GM12872 (cell line): ENCODE measurements at regions not wholly inside any gene's neighbourhood (a gene's known extent, or its start where the extent isn't known, plus 50 kb on each side); places are given as distances from the start of the nearest gene placed in this dataset.

Source experiments
- TF ChIP-seq, protein P1 (sequence below): IDR thresholded peaks from 3 replicates; pipeline ENCODE4 v1.5.1; 2011; ENCODE audit warnings: low read depth, mild to moderate bottlenecking, low read length, moderate library complexity; ENCODE audit not compliant: insufficient read depth

DNA sequence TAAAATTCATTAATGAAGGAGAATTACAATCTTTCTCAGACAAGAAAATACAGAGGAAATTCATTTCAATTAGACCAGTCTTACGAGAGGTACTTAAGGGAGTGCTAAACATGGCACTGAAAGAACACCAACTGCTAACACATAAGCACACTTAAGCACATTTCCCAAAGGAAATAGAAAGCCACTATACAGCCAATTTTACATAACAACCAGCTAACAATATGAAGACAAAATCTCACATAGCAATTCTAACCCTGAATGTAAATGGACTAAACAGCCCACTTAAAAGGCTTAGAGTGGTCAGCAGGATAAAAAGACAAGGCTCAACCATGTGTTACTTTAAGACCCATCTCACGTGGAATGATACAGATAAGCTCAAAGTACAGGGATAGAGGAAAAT is 339.5 kb upstream of the LUZP2 start:
- TF ChIP-seq, protein P1, sequence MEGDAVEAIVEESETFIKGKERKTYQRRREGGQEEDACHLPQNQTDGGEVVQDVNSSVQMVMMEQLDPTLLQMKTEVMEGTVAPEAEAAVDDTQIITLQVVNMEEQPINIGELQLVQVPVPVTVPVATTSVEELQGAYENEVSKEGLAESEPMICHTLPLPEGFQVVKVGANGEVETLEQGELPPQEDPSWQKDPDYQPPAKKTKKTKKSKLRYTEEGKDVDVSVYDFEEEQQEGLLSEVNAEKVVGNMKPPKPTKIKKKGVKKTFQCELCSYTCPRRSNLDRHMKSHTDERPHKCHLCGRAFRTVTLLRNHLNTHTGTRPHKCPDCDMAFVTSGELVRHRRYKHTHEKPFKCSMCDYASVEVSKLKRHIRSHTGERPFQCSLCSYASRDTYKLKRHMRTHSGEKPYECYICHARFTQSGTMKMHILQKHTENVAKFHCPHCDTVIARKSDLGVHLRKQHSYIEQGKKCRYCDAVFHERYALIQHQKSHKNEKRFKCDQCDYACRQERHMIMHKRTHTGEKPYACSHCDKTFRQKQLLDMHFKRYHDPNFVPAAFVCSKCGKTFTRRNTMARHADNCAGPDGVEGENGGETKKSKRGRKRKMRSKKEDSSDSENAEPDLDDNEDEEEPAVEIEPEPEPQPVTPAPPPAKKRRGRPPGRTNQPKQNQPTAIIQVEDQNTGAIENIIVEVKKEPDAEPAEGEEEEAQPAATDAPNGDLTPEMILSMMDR = no peak

DNA sequence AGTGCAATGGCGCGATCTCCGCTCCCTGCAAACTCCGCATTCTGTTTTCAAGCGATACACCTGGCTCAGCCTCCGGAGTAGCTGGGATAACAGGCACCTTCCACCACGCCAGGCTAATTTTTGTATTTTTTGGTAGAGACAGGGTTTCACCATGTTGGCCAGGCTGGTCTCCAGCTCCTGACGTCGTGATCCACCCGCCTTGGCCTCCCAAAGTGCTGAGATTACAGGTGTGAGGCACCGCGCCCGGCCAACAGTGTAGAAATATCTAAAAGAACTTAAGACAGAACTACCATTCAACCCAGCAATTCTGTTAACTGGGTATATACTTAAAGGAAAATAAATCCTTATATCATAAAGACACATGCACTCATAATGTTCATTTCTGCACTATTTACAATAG is 335.3 kb upstream of the LUZP2 start:
- TF ChIP-seq, protein P1 = no peak

DNA sequence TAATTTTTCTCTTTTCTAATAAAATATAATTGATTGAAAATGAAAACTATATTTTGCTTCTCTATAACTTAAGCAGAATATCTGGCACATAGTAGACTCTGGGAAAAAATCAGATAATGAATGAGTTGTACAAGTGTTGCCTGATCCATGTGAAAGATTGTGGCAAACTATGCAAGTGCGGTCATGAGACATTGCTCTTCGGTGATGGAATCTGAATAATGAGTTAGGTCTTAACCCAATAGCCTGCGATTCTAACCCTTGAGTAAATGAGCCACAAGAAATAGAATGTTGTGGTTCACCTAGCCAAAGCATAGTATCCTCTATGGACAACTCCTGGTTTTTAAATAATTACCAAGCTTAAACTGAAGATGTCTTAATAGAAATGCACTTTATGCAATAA is 333.7 kb upstream of the LUZP2 start:
- TF ChIP-seq, protein P1 = no peak

DNA sequence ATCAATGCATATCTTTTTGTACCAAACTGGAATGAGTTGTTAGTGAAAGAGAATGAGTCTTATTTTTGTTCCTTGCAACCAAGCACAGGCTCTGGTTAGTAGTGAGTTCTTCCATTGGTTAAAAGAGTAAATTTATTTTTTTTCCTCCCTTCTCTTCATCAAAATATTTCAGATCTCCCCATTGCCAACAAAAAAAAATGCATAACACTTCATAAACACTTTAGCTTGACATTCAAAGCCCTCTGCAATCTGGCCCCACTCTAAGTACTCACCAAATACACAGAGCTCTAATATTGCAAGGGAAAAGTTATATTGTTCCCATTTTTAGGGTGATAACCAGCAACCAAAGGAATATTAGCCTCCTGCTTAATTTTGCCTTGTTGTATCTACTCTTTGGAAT is 333.0 kb upstream of the LUZP2 start:
- TF ChIP-seq, protein P1 = no peak

GRCh38 chr11:24171869-24172268 is 325.0 kb upstream of the LUZP2 start:
- TF ChIP-seq, protein P1 = no peak

DNA sequence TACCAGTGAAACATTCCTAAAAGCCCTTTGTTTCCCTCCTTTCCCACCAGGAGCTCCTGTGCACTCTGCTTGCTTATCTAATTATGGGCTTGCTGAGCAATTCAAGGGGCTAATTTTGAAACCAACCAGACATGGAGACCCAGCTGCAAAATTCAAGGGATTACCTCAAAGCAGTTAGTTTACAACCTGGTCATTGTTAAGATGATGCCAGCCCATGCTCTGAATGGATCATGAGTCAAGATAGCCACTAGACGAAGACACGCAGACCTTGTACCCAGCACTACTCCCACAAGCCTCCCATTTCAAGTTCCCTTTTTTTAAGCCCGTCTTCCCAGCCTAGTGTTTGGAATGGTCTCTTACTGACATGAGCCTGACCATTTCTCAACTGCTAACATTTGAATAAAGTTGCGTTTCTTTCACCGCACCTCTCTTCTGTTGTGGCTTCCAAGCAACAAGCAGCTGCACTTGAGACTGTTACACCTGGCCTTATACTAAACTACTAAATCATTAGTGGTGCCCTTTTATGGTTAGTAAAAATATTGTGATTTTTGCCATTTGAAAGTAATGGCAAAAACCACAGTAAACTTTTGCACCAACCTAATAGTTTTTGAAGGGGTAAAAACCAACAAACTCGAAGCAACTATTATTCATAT is 315.3 kb upstream of the LUZP2 start:
- TF ChIP-seq, protein P1 = no peak

DNA sequence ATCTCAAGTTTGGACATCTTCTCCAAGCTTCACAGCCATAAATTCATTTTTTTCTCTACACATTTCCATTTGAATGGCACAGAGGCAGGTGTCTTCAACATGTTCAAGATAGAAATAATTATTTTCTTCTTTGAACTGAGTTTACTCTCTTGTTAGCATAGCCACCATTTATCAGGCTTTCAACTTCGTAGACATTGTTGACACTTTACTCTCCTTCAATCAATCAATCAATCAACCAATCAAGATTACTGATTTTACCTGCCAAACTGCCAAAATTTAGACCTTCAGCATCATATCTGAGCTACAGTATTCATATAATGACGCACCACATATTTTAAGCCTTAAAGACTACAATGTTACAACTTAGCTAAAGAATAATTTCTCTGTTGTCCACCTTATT is 300.1 kb upstream of the LUZP2 start:
- TF ChIP-seq, protein P1 = no peak
